AG10803 (cell line): ENCODE measurements at regions not wholly inside any gene's neighbourhood (a gene's known extent, or its start where the extent isn't known, plus 50 kb on each side); places are given as distances from the start of the nearest gene placed in this dataset.
A peak's percentile ranks its signal among the peaks of the same experiment; 100 is the strongest.

Source experiments
- DNase-seq: peaks from one replicate; pipeline ENCODE4 v3.0.0; 2010; ENCODE audit warnings: low read depth
- H3K4me3 ChIP-seq: 2 replicates; pipeline ENCODE4 v1.5.1; 2011; ENCODE audit warnings: mild to moderate bottlenecking, low read length, control low read depth
- TF ChIP-seq, protein P1 (sequence below): conservative IDR thresholded peaks from 2 replicates; pipeline ENCODE4 v1.5.1; 2011; ENCODE audit warnings: mild to moderate bottlenecking, low read length, control low read depth, inconsistent platforms

DNA sequence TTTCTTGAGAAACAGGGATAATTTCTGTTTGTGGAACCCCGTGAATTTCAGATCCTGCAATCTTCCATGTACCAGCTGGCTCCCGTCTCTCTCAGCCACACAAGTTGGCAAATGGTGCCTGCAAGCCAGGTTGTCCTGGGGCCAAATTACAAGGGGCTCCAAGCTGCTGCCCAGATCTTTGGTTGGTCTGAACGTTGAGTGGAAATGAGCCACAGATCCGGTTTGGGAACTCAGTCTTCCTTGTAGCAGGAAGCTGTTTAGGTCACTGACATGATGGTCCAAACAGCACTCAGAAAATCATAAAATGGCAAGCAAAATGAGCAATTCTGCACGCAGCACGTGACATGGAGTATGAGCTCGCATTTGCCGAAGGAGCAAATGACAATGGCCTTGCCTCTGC lies 1496.4 kb downstream of the TBC1D22A start:
- TF ChIP-seq, protein P1, sequence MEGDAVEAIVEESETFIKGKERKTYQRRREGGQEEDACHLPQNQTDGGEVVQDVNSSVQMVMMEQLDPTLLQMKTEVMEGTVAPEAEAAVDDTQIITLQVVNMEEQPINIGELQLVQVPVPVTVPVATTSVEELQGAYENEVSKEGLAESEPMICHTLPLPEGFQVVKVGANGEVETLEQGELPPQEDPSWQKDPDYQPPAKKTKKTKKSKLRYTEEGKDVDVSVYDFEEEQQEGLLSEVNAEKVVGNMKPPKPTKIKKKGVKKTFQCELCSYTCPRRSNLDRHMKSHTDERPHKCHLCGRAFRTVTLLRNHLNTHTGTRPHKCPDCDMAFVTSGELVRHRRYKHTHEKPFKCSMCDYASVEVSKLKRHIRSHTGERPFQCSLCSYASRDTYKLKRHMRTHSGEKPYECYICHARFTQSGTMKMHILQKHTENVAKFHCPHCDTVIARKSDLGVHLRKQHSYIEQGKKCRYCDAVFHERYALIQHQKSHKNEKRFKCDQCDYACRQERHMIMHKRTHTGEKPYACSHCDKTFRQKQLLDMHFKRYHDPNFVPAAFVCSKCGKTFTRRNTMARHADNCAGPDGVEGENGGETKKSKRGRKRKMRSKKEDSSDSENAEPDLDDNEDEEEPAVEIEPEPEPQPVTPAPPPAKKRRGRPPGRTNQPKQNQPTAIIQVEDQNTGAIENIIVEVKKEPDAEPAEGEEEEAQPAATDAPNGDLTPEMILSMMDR = no peak
- DNase-seq = no peak
- no peak overlapping the region for H3K4me3 ChIP-seq

DNA sequence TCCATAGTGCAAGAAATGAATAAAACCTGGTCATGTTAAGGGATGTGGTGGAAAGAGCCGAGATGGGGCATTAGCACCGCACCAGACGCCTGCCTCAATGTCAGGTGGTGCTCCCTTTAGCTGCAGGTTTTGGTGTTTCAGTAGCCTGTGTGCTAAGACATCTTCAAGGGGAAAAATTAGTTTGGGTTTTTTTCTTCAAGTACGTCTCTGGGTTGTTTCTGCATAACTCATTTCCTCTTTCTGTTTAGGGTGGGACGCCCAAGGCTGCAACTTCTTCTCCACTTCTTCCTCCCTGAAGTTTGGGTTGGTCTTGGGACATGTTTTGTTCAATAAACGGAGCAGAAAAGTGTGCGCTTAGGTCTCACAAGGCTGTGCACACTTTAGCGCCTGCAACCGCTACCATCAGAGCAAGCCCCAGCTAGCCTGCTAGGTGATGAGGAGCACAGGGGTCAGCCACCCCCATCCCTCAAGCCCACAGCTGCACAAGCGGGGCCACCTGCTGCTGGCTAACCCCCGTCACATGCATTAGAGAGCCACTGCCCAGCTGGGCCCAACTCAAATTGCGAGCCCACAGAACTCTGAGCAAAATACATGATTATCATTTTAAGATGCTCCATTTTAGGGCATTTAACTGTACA lies 1495.7 kb downstream of the TBC1D22A start:
- H3K4me3 ChIP-seq = no peak overlapping the region
- TF ChIP-seq, protein P1 = no peak
- no peak for DNase-seq

DNA sequence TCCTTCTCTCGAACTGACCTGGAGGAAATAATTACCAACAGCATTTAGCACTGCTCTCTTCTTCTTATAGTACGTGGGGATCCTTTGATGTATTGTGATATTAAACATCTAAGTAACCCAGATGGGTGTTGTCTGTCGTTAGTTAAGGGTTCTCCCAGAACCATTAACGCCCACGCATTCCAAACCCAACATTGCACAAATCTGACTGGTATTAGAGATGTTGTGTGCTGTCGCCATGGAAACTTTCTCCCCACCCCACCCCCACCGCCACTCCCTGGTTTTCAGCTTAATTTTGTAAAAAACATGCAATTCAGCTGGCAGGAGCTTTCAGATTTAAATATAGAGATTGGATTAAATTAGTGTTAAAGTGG lies 1495.2 kb downstream of the TBC1D22A start:
- H3K4me3 ChIP-seq = no peak overlapping the region
- TF ChIP-seq, protein P1 = no peak
- DNase-seq = peak; percentile 33

DNA sequence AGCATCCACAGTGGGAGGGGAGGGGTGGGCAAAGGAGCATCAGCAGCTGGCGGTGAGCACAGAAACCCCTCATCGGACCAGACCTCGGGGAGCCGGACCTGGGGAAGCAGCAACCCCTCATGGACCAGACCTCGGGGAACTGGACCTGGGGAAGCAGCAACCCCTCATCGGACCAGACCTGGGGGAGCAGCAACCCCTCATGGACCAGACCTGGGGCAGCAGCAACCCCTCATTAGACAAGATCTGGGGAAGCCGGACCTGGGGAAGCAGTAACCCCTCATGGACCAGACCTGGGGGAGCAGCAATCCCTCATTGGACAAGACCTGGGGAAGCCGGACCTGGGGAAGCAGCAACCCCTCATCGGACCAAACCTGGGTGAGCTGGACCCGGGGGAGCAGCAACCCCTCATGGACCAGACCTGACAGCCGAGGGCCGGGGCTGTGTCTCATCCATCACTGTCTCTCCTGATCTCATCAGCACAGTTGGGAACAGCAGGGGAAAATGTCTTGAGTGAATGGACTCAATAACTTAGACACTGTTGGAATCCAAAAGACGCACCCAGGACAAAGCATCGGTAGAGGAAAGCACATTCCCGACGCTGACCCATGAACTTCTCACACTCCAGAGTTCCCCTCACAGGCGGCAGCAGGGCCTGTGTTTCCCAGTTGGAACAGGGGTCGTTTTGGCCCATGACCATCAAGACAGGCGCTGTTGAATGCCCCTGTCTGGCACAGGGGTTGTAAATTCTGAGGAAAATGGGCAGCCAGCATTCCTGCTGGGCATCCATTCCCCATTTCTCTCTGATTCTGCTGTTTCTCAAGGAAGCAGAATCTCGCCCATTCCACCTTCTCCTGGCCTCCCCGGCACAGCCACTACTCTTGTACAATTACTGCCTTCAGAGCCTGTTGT lies 1494.6 kb downstream of the TBC1D22A start:
- no peak overlapping the region for H3K4me3 ChIP-seq
- TF ChIP-seq, protein P1 = no peak
- DNase-seq = no peak

DNA sequence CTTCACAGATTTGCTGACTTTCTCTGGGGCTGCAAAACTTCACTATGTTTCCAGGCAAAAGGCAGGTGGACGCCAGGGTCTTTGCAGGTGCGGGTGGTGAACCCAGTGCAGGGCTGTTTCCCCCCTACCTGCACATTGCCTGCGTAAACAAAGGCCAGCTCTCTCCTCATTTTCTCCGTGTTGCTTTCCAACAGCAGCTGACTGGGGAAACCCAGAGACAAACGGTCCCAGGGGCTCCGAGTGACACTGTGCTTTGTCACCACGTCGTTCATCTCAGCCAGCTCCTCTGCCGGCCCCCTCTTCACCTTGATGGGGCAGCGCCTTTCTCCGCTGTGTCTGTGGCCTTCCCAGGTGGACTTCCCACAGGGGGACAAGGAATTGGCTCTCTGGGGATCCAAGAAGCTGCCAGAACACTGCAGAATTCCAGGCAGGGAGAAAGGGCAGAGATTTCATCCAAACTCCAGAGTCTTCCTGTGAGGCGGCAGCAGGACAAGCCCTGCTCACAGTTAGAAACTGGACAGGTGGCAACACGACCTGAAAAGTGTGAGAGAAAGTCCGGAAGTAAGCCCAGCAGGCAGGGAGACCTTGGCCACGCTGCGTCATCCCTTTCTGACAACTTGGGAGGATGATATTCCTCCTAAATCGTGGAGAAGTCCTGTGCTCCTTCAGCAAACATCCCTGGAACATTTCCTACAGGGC lies 1493.7 kb downstream of the TBC1D22A start:
- DNase-seq = no peak
- TF ChIP-seq, protein P1 = no peak
- no peak overlapping the region for H3K4me3 ChIP-seq

DNA sequence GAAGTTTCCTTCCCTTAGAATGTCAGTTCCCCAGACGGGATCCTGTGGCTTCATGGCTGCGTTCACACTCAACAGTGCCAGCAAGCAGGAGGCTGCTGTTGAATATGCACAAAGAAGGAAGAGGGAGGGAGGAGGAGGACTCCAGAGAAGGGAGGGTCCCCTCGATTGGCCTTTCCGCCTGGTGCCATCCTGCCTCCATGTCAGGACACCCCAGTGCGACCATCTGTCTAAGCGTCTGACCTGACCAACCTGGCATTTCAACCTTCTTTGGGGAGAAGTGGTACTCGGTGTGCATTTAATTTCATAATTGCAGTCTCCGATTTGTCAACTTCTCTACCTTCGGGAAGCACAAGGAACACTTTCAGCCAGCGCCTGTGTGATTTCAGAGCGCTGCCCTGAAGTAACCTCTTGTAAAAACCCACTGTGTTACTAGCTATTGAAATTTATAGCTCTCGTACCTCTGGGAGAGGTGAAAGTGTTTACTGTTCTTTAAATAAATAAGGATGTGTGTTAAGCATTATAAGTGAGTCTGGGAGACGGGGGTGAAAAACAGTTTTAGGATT lies 1491.9 kb downstream of the TBC1D22A start:
- TF ChIP-seq, protein P1 = no peak
- no peak for DNase-seq
- no peak overlapping the region for H3K4me3 ChIP-seq
